GM12892 (cell line): ENCODE measurements at regions not wholly inside any gene's neighbourhood (a gene's known extent, or its start where the extent isn't known, plus 50 kb on each side); places are given as distances from the start of the nearest gene placed in this dataset.

Source experiments
- DNase-seq: peaks from one replicate; pipeline ENCODE4 v3.0.0; 2011; ENCODE audit not compliant: insufficient read length
- FAIRE-seq: peaks from 2 replicates; lab custom pipeline; 2011; peaks lifted over from hg19 to GRCh38; lab: Jason Lieb, UNC
- POLR2A ChIP-seq: IDR thresholded peaks from 2 replicates; pipeline ENCODE4 v1.6.1; 2011; ENCODE audit warnings: low read depth, low read length, control low read depth
- POLR2AphosphoS5 ChIP-seq: IDR thresholded peaks from 2 replicates; pipeline ENCODE4 v1.6.1; 2011; ENCODE audit warnings: low read depth, low read length, control low read depth
- TAF1 ChIP-seq: IDR thresholded peaks from 2 replicates; pipeline ENCODE4 v1.6.1; 2011; ENCODE audit warnings: low read depth, mild to moderate bottlenecking, control low read depth, low read length, borderline replicate concordance

GRCh38 chr10:92760609-92761008, 70.9 kb downstream of the HHEX start:
- no peak for FAIRE-seq
- DNase-seq = no peak
- no peak for TF ChIP-seq TAF1

- TF ChIP-seq POLR2A = no peak
- no peak for TF ChIP-seq TAF1
- no peak for TF ChIP-seq POLR2AphosphoS5
- FAIRE-seq (no peak), DNase-seq (no peak)
Measured at GRCh38 chr10:92761571-92761970, 71.8 kb downstream of the HHEX start.

GRCh38 chr10:92763634-92764155, 73.9 kb downstream of the HHEX start:
- no peak for DNase-seq
- no peak for TF ChIP-seq POLR2A
- no peak for FAIRE-seq

- no peak for TF ChIP-seq POLR2A
- TF ChIP-seq TAF1 = no peak
- no peak for TF ChIP-seq POLR2AphosphoS5
- FAIRE-seq (no peak), DNase-seq (no peak)
Measured at GRCh38 chr10:92766451-92766850, 76.7 kb downstream of the HHEX start.

DNA sequence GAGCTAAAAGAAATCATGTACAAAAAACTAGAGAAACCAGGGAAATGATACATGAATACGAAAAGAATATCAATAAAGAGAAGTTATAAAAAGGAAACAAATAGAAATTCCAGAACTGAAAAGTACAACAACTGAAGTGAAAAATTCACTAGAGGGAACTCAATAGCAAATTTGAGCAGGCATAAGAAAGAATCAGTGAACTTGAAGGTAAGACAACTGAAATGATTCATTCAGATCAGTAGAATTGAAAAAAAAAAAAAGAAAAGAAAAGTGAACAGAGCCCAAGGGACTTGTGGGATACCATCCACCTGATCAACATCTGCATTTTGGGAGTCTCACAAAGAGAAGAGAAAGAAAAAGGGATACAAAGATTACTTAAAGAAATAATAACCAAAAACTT, 78.3 kb downstream of the HHEX start:
- no peak for FAIRE-seq
- DNase-seq = no peak
- TF ChIP-seq POLR2AphosphoS5 (no peak), POLR2A (no peak), TAF1 (no peak)

GRCh38 chr10:92773776-92774175, 74.5 kb upstream of the EXOC6 start:
- TF ChIP-seq TAF1 (no peak), POLR2A (no peak), POLR2AphosphoS5 (no peak)
- no peak for FAIRE-seq
- DNase-seq = no peak

- DNase-seq = no peak
- no peak for FAIRE-seq
- TF ChIP-seq POLR2A (no peak), POLR2AphosphoS5 (no peak), TAF1 (no peak)
Measured at GRCh38 chr10:92778091-92778490, 70.2 kb upstream of the EXOC6 start.

DNA sequence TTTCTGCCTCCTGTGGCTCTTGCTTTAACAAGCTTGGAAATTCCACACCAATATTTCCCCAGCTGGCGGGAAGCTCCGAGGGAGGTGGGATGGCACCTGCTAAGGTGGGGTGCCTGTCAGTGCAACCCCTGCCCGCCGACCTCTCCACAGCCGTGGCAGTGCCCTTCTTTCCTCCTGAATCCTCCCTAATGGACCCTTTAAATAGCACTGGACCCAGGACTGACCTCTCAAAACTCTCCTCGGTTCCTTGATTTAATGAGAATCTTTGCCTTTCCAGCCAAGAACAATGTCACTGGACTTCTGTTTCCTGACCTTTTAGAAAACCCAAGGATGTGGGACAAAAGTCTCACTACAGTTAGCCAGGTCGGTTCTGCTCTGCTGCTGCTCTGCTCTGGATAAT, 63.2 kb upstream of the EXOC6 start:
- FAIRE-seq = no peak
- no peak for DNase-seq
- TF ChIP-seq POLR2AphosphoS5 (no peak), TAF1 (no peak), POLR2A (no peak)

GRCh38 chr10:92787557-92788152, 60.7 kb upstream of the EXOC6 start:
- DNase-seq = no peak
- TF ChIP-seq POLR2A = no peak
- no peak for TF ChIP-seq TAF1
- TF ChIP-seq POLR2AphosphoS5 = no peak
- no peak for FAIRE-seq

GRCh38 chr10:92789067-92789466, 59.3 kb upstream of the EXOC6 start:
- FAIRE-seq (no peak), DNase-seq (no peak)
- TF ChIP-seq POLR2AphosphoS5 (no peak), TAF1 (no peak), POLR2A (no peak)

DNA sequence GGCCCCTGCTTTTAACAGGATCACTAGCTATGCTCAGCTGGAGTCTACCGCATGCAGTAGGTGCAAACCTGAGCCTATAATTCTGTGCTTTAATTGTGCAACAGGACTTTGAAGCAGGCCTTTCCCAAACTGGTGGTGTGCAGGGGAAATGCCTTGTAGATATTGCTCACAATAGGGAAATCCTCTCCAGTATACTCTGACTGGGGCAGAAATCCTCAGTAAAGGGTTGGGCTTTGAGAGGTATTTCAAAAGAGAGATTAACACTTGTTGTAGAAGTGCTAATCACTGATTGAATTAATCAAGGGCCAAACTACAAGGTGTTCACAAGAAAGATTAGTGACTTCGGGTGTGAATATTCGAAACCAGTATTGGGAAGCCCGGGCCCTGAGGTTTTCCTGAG, 58.5 kb upstream of the EXOC6 start:
- no peak for TF ChIP-seq TAF1
- no peak for TF ChIP-seq POLR2AphosphoS5
- TF ChIP-seq POLR2A = no peak
- no peak for FAIRE-seq
- DNase-seq = no peak

DNA sequence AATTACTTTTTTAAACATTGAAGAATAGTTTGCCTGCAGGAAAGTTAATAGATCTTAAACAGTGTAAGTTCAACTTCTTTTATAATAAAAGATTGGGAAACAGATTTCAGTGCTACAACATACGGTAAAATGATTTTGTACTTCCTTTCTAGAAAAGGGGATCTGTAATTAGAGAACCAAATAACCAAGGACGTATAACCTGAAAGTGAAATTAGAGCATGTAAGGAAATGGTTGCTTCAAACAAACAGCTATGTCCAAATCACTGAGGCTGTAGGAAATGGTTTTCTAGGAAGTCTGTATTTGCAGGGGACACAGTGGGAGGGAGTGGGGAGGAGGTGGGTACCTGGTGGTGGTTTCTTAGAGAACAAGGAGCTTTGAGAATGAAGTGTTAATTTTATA, 57.9 kb upstream of the EXOC6 start:
- DNase-seq = no peak
- TF ChIP-seq POLR2A = no peak
- no peak for TF ChIP-seq POLR2AphosphoS5
- TF ChIP-seq TAF1 = no peak
- no peak for FAIRE-seq

GRCh38 chr10:92792661-92793060, 55.7 kb upstream of the EXOC6 start:
- TF ChIP-seq TAF1 = no peak
- TF ChIP-seq POLR2A = no peak
- no peak for TF ChIP-seq POLR2AphosphoS5
- DNase-seq = no peak
- FAIRE-seq = no peak
